ENCODE measurements at regions not wholly inside any gene's neighbourhood (a gene's known extent, or its start where the extent isn't known, plus 50 kb on each side); places are given as distances from the start of the nearest gene placed in this dataset.

- TF ChIP-seq POLR2A (IDR thresholded peaks at IDR 0.05) (no peak), CTCF (IDR thresholded peaks at IDR 0.05) (no peak)
Measured at GRCh38 chr13:111898956-111899713, 167.8 kb upstream of the SOX1 start.

All from thyroid gland (tissue), 4 donors.